Type B pancreatic cell (in vitro differentiated cells): ENCODE measurements at regions not wholly inside any gene's neighbourhood (a gene's known extent, or its start where the extent isn't known, plus 50 kb on each side); places are given as distances from the start of the nearest gene placed in this dataset.

Experiments used
- DNase-seq: peaks from one replicate; pipeline ENCODE4 v3.0.0; 2021; ENCODE audit warnings: mixed read lengths; ENCODE audit not compliant: unreplicated experiment; ENCODE audit errors: extremely low spot score
- H3K27ac Mint-ChIP-seq: 2 replicates; pipeline ENCODE4 v1.8.0; 2021; ENCODE audit warnings: mild to moderate bottlenecking, mixed read lengths
- H3K27me3 Mint-ChIP-seq: 2 replicates; pipeline ENCODE4 v1.8.0; 2021; ENCODE audit warnings: mixed read lengths
- H3K36me3 Mint-ChIP-seq: 2 replicates; pipeline ENCODE4 v1.8.0; 2021; ENCODE audit warnings: mixed read lengths
- H3K4me1 Mint-ChIP-seq: one replicate; pipeline ENCODE4 v1.8.0; 2021; ENCODE audit warnings: mixed read lengths; ENCODE audit not compliant: unreplicated experiment
- H3K4me3 Mint-ChIP-seq: 2 replicates; pipeline ENCODE4 v1.8.0; 2021; ENCODE audit warnings: mild to moderate bottlenecking, mixed read lengths
- H3K9me3 Mint-ChIP-seq: 2 replicates; pipeline ENCODE4 v1.8.0; 2021; ENCODE audit warnings: mixed read lengths
- CTCF ChIP-seq: fragments of 200-600 bp; sonication (generic); conservative IDR thresholded peaks from 2 replicates; pipeline ENCODE4 v1.5.0; 2021; ENCODE audit warnings: antibody characterized with exemption, mild to moderate bottlenecking

GRCh38 chr7:22016507-22016906 is 70.8 kb upstream of the CDCA7L start:
- H3K27me3 Mint-ChIP-seq: peaks cover 16% of the 10 kb centered on the region
- no peaks in the 10 kb centered on the region for H3K4me1 Mint-ChIP-seq
- H3K9me3 Mint-ChIP-seq: no peaks in the 10 kb centered on the region
- H3K27ac Mint-ChIP-seq: no peak overlapping the region
- DNase-seq: no peak
- TF ChIP-seq CTCF: no peak
- H3K4me3 Mint-ChIP-seq: no peak overlapping the region
- H3K36me3 Mint-ChIP-seq: no peaks in the 10 kb centered on the region

- no peaks in the 10 kb centered on the region for H3K9me3 Mint-ChIP-seq
These were observed 68.0 kb upstream of the CDCA7L start for GRCh38 chr7:22013711-22014110.

GRCh38 chr7:22008683-22009082 is 63.0 kb upstream of the CDCA7L start:
- DNase-seq: no peak
- Mint-ChIP-seq H3K9me3 (no peaks in the 10 kb centered on the region), H3K4me1 (no peaks in the 10 kb centered on the region), H3K4me3 (no peak overlapping the region), H3K27ac (no peak overlapping the region), H3K27me3 (peaks cover 6% of the 10 kb centered on the region), H3K36me3 (no peaks in the 10 kb centered on the region)
- TF ChIP-seq CTCF: no peak

More at GRCh38 chr7:22013711-22014110, 68.0 kb upstream of the CDCA7L start:
- DNase-seq: no peak
- Mint-ChIP-seq H3K36me3 (no peaks in the 10 kb centered on the region), H3K4me3 (no peak overlapping the region), H3K27ac (no peak overlapping the region), H3K4me1 (no peaks in the 10 kb centered on the region), H3K27me3 (peaks cover 10% of the 10 kb centered on the region)
- no peak for TF ChIP-seq CTCF

DNA sequence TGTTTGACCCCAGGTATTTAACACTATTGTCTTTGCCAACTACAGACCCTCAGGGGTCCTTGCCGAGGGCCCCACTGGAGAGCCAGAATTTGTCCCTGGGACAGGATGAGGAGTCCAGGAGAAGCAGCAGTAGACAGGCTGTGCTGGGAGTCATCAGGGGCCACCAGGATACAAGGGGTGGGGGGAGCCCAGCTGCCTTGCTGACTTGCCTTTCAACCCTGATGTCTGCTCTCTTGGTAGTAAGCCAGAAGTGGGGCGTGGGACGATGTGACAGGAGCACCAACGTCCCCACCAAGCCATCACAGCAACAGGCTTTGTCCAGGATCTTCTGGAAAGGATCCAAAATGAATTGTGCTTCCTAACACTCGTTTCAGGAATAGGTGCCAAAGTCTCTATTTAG is 62.4 kb upstream of the CDCA7L start:
- H3K36me3 Mint-ChIP-seq: no peaks in the 10 kb centered on the region

DNA sequence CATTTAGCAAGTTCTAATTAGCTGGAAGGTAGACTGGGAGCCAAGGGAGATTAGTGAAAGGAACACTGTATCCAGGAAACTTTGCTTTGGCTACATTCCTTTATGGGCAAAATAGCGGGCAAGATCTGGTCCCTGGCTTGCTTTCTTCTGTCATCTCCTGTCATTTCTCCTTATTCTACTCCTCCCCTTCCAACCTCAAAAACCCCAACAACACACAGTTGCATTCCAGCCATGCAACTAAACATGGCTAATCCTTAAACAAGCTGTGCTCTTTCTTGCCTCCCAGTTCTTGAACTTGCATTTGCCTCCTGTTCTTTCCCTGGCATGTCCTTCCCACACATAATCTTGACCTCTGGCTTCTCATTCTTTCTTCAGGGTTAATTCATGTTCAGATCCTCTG is 59.5 kb upstream of the CDCA7L start:
- Mint-ChIP-seq H3K9me3 (no peaks in the 10 kb centered on the region), H3K4me3 (no peak overlapping the region), H3K4me1 (peaks cover 4% of the 10 kb centered on the region), H3K27me3 (peaks cover 17% of the 10 kb centered on the region), H3K27ac (no peak overlapping the region), H3K36me3 (no peaks in the 10 kb centered on the region)
- no peak for DNase-seq
- no peak for TF ChIP-seq CTCF

More for the DNA sequence above, 62.4 kb upstream of the CDCA7L start:
- no peak for DNase-seq
- no peak for TF ChIP-seq CTCF
- Mint-ChIP-seq H3K4me3 (no peak overlapping the region), H3K4me1 (no peaks in the 10 kb centered on the region), H3K27ac (no peak overlapping the region), H3K9me3 (no peaks in the 10 kb centered on the region), H3K27me3 (peaks cover 10% of the 10 kb centered on the region)

DNA sequence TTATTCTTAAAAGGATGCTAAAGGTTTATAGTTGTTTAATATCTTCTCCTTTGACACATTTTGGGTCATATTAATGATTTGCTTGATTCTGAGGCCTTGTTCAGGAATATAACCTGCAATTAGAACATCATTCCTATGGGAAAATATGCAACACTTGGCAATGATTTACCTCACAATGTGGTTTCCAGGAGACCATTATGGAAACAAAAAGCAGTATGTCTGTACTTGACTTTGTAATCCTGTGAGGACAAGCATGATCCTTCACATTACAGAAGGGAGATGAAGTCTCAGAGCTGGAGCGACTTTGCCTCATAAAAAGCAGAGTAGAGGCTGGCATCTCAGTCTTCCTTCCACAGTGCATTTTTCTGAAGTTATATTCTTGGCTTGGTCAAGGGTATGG is 57.0 kb upstream of the CDCA7L start:
- Mint-ChIP-seq H3K4me3 (no peak overlapping the region), H3K4me1 (peaks cover 4% of the 10 kb centered on the region), H3K36me3 (no peaks in the 10 kb centered on the region), H3K27me3 (peaks cover 18% of the 10 kb centered on the region), H3K27ac (no peak overlapping the region), H3K9me3 (no peaks in the 10 kb centered on the region)
- DNase-seq: no peak
- no peak for TF ChIP-seq CTCF
